GM18861 (cell line): ENCODE measurements at regions not wholly inside any gene's neighbourhood (a gene's known extent, or its start where the extent isn't known, plus 50 kb on each side); places are given as distances from the start of the nearest gene placed in this dataset.

Experiments used
- ATAC-seq: cut with Tn5 transposase; IDR thresholded peaks from one replicate; pipeline ENCODE4 v1.9.1; 2021; ENCODE audit not compliant: unreplicated experiment

GRCh38 chr5:110104726-110105669 is 415.3 kb downstream of the MAN2A1 start:
- no peak for ATAC-seq

DNA sequence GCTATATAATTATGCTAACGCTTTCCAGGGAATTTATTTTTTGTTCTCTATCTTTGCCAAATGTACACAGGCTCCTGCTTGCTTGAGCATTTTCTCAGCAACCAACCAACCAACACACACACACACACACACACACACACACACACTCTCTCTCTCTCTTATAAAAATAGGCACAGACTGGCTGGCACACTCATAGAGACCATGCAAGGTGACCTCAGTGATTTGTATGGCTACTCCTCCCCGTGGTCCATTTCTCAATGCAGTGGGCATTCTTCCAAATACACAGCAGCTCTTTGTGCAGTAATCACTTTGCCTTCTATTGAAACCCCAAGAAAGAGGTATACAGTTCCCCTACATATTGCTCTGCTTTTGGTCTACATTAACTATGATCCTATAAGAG is 416.0 kb downstream of the MAN2A1 start:
- no peak for ATAC-seq

GRCh38 chr5:110106750-110107149 is 417.0 kb downstream of the MAN2A1 start:
- ATAC-seq, result no peak

DNA sequence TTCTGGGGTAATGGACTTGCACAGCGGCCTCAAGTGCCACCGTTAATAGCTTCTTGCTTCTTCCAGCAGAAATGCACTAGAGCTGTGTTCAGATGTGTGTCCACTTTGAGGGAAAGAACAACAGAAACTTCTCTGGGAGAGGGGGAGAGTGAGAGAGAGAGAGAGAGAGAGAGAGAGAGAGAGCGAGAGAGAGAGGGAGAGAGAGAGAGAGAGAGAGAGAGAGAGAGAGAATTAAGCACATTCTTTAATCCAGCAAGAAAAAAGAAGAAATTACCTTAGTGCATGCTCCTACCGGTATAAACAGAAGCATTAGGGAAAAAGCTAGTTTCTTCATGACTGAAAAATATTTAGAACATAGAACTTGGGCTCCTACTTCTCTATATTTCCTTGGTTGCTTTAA is 418.8 kb downstream of the MAN2A1 start:
- no peak for ATAC-seq

DNA sequence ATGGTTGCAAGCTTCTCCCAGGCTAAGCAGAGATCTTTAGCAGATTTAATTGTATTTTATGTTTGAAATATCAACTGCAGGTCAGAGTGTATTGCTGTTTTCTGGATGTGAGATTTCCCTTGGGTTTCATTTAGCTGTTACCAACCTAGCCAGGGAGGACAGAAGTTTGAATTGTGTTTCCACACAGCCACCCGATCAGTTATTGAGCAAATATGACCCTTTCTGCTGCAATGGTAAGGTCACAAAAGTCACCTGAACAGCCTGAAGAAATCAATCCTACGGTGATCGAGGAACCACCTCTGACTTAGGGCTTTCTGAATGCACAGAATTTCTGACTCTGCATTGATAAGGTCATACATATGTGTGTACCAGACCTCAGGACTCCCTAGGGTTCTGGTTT is 419.9 kb downstream of the MAN2A1 start:
- no peak for ATAC-seq

DNA sequence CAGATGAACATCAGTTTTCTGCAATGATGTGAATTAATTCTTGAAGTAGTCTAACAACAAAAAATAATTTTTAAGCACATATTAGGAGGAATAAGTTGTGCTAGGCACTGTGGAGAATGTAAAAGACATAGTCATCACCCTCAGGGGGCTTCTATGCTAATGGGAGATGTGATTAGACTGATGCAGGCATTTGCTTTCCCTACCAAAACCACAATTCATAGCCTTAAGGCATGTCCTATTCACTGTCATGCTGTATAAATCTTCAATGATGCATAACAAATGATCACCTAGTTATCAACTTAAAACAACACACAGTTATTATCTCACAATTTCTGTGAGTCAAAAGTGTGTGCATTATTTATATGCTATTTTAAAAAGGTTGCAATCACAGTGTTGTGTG is 422.6 kb downstream of the MAN2A1 start:
- no peak for ATAC-seq

- no peak for ATAC-seq
These were observed 425.8 kb downstream of the MAN2A1 start for GRCh38 chr5:110115503-110115902.

DNA sequence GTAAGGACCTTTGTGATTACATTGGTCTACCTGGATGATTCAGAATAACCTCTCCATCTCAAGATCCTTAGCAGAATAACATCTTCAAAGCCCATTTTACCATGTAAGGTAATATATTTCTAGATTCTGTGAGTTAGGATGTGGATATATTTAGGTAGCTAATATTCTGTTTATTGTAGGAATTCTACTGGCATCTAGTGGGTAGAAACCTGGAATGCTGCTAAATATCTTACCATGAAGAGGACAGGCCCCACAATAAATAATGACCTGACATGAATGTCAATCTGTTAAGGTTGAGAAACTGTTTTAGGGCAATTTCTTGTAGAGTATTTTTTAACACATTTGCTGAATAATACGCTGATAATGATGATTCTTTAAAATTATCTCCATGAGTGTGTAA is 426.8 kb downstream of the MAN2A1 start:
- no peak for ATAC-seq

- no peak for ATAC-seq
These were observed 445.5 kb downstream of the MAN2A1 start for GRCh38 chr5:110134963-110135935.

GRCh38 chr5:110150199-110150598 is 460.5 kb downstream of the MAN2A1 start:
- no peak for ATAC-seq

DNA sequence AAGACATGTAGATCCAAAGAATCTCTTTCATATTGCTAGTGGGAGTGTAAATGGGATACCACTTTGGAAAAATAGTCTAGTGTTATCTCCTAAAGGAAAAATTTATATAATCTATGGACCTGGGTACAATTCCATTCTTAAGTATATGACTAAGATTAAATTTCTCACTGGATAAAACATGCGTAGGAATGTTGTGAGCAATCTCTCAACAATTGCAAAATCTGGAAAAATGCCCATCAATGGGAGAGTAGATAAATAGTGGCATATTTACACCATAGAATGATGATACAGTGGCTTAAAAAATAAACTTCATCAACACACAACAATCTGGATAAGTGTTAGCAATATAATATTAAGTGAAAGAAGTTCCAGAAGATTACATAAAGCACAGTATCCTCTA is 469.5 kb downstream of the MAN2A1 start:
- no peak for ATAC-seq

DNA sequence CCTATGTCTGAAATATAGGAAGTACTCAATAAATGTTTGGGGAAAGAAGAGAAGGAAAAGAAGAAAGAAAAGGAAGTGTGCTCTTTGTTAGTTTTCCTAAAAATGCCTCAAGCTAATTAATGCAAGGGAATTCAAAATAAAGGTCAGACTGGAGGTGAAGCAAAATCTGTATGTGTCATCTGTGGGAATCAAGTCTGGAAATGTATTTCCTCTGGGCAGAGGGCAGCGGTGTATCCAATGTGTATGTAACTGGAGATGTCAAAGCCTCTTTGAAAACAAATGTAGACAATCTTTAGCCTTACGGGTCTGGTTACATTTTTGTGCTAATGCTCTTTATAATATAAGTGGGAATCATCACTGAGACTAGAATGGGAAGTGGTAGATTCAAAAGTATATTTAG is 471.4 kb downstream of the MAN2A1 start:
- no peak for ATAC-seq

GRCh38 chr5:110165366-110165765 is 475.6 kb downstream of the MAN2A1 start:
- no peak for ATAC-seq

DNA sequence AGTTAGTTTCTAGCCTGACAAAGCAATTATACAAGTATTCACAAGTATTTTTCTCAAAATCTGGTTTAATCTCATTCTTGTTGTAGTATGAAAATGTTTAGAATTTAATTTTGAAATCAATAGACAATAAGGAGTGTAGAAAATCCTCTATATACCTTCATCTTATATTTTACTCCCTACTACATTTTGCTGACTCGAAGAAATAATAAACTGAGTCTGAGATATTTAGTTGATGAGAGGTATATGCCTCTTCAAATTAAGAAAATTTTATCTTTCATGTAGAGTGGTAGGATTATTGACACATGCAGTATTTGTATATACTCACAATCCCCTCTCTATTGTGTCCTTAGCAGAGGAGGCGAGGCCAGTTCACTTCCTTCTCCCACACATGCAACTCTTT is 477.7 kb downstream of the MAN2A1 start:
- ATAC-seq, result no peak

DNA sequence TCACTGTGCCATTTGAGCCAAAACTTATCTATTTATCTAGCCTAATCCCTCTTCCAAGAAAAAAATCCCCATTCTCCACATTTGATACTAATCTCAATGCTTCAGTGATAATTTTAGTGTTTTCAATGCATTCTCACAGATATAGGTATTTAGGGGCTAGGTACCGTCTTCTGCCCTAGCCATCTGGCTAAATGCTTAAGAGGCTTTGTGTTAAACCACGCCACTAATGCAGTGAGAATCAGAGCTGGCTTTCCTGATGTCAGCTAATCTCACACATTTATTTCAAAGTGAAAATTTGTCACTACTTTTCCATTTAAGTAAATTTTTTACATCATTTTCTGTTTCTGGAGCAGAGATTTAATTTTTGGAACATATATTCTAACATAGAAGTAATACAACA is 479.7 kb downstream of the MAN2A1 start:
- ATAC-seq, result no peak

DNA sequence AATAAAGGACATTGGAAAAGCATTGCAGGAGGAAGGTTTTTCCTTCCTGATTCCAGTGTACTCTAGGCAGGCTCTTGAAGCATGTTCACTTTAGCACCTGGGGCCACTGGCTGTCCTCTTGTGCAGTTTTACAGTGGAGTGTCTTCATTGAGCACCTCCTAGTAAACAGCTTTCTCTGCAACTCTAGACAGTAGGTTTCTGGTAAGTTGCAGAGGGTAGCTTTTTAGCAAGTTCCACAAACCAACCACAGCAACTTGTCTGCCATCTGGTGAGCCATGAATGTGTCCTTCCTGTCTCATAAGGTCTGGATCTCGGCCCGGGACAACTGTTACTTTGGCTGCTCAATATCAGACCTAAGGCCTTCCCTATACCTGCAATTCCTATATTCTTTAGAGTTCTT is 488.0 kb downstream of the MAN2A1 start:
- no peak for ATAC-seq

GRCh38 chr5:110179321-110179720 is 489.6 kb downstream of the MAN2A1 start:
- ATAC-seq, result no peak

DNA sequence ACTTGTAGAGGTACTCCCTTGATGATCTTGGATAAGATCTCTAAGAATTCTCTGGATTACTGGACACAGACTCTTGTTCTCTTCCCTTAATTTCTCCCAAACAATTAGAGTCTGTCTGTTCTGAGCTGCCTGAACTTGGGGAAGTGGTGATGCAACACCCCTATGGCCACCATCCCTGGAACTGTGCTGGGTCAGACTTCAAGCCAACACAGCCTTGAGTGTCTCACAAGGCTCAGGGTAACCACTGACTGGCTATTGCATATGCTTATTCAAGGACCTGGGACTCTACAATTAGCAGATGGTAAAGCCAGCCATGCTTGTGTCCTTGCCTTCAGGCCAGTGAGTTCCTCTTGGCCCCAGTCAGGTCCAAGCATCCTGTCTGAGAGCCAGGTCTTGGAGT is 504.5 kb downstream of the MAN2A1 start:
- ATAC-seq, result no peak

DNA sequence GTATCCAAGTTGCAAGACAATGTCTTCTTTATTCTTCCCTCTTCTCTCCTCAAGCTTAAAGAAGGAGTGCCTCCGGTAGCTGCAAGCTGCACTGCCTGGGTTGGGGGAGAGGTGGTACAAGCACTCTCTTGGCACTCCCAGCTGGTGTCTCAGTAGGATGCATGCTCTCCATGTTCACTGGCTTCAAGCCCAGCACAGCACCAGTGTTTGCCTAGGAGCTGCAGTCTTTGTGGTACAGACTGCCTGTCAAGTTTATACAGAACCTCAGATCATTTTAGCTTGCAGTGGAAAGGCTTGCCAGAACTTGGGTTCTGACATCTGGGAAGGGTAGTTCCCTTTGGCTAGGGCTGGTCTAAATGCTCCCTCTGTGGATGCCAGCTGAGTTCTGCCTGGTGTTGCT is 505.6 kb downstream of the MAN2A1 start:
- no peak for ATAC-seq

DNA sequence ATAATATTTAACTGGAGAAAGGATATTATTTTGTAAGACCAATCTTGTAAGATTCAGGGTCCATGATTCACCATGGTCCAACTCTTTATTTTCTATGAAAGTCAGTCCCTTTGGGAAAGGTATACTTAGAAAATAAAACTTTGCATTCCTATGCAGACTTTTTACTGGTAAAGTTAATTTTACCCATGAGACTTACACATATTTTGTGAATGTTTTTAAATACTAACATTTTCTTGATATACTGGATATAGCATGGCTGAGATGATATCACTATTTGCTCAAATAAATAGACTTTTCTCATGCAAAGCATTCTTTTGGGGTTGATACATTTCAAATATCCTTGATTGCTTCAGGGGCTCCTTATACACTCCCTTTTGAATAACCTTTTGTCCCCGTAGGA is 512.1 kb downstream of the MAN2A1 start:
- ATAC-seq, result no peak

DNA sequence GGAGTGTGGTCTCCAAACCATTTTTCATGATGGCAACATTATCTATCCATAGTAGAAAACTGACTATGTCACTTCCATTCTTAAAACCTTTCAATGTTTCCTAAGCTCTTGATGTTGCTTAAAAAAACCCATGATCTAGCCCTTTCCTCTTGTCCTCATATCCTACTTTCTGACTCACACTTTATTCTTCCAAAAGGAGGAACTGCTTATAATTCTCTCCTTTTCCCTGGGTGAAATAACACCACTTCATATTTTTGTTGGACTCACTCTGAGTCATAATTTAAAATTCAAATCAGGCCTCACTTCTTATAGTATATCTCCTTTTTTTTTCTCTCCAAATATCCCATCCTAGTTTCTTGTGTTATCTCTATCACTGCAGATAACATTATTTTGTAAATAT is 513.9 kb downstream of the MAN2A1 start:
- no peak for ATAC-seq

- no peak for ATAC-seq
These were observed 517.1 kb downstream of the TMEM232 start for GRCh38 chr5:110209401-110209800.
